ENCODE measurements at regions not wholly inside any gene's neighbourhood (a gene's known extent, or its start where the extent isn't known, plus 50 kb on each side); places are given as distances from the start of the nearest gene placed in this dataset.

- no peak for DNase-seq (ENCODE audit: low read depth in 2 of 2)
These were observed 1198.9 kb upstream of the PCDH7 start for GRCh38 chr4:29521281-29521680.

- DNase-seq (ENCODE audit: low read depth in 2 of 2) = no peak
These were observed 1183.4 kb upstream of the PCDH7 start for GRCh38 chr4:29536745-29537144.

- DNase-seq (ENCODE audit: low read depth in 2 of 2) = no peak
These were observed 1181.1 kb upstream of the PCDH7 start for GRCh38 chr4:29538889-29539646.

GRCh38 chr4:29540439-29541102, 1179.6 kb upstream of the PCDH7 start:
- no peak for DNase-seq (ENCODE audit: low read depth in 2 of 2)

GRCh38 chr4:29541757-29542156, 1178.4 kb upstream of the PCDH7 start:
- no peak for DNase-seq (ENCODE audit: low read depth in 2 of 2)

GRCh38 chr4:29549342-29549741, 1170.8 kb upstream of the PCDH7 start:
- DNase-seq (ENCODE audit: low read depth in 2 of 2) = no peak

- no peak for DNase-seq (ENCODE audit: low read depth in 2 of 2)
These were observed 1168.3 kb upstream of the PCDH7 start for GRCh38 chr4:29551821-29552220.

- no peak for DNase-seq (ENCODE audit: low read depth in 2 of 2)
These were observed 1166.3 kb upstream of the PCDH7 start for GRCh38 chr4:29553846-29554245.

GRCh38 chr4:29558789-29559188, 1161.4 kb upstream of the PCDH7 start:
- DNase-seq (ENCODE audit: low read depth in 2 of 2) = no peak

- DNase-seq (ENCODE audit: low read depth in 2 of 2) = no peak
These were observed 1160.9 kb upstream of the PCDH7 start for GRCh38 chr4:29559286-29559685.

GRCh38 chr4:29560452-29560851, 1159.7 kb upstream of the PCDH7 start:
- DNase-seq (ENCODE audit: low read depth in 2 of 2) = peak in 1 of 2 donors; percentile 0

- no peak for DNase-seq (ENCODE audit: low read depth in 2 of 2)
These were observed 1154.9 kb upstream of the PCDH7 start for GRCh38 chr4:29565256-29565655.

- no peak for DNase-seq (ENCODE audit: low read depth in 2 of 2)
These were observed 1153.8 kb upstream of the PCDH7 start for GRCh38 chr4:29566371-29566770.

- DNase-seq (ENCODE audit: low read depth in 2 of 2) = no peak
These were observed 1148.8 kb upstream of the PCDH7 start for GRCh38 chr4:29571322-29571721.

- DNase-seq (ENCODE audit: low read depth in 2 of 2) = no peak
These were observed 1141.8 kb upstream of the PCDH7 start for GRCh38 chr4:29578329-29578728.

- DNase-seq (ENCODE audit: low read depth in 2 of 2) = no peak
These were observed 1138.7 kb upstream of the PCDH7 start for GRCh38 chr4:29581457-29581856.

GRCh38 chr4:29588617-29589016, 1131.6 kb upstream of the PCDH7 start:
- no peak for DNase-seq (ENCODE audit: low read depth in 2 of 2)

- DNase-seq (ENCODE audit: low read depth in 2 of 2) = no peak
These were observed 1123.9 kb upstream of the PCDH7 start for GRCh38 chr4:29596228-29596627.

- no peak for DNase-seq (ENCODE audit: low read depth in 2 of 2)
These were observed 1101.0 kb upstream of the PCDH7 start for GRCh38 chr4:29619168-29619567.

GRCh38 chr4:29632199-29632598, 1088.0 kb upstream of the PCDH7 start:
- DNase-seq (ENCODE audit: low read depth in 2 of 2) = no peak

- DNase-seq (ENCODE audit: low read depth in 2 of 2) = no peak
These were observed 1083.2 kb upstream of the PCDH7 start for GRCh38 chr4:29636961-29637360.

GRCh38 chr4:29653221-29653620, 1066.9 kb upstream of the PCDH7 start:
- peak in 1 of 2 donors; percentile 0 for DNase-seq (ENCODE audit: low read depth in 2 of 2)

- no peak for DNase-seq (ENCODE audit: low read depth in 2 of 2)
These were observed 1039.5 kb upstream of the PCDH7 start for GRCh38 chr4:29680644-29681043.

All from lung microvascular endothelial cell (primary cell).